HFF-Myc (cell line): ENCODE measurements at regions not wholly inside any gene's neighbourhood (a gene's known extent, or its start where the extent isn't known, plus 50 kb on each side); places are given as distances from the start of the nearest gene placed in this dataset.

Experiments
- DNase-seq: peaks from one replicate; pipeline ENCODE4 v3.0.0-alpha.2; 2011; ENCODE audit warnings: low read depth; ENCODE audit errors: extremely low read depth
- H3K4me3 ChIP-seq: replicated peaks from 2 replicates; pipeline ENCODE4 v1.5.1; 2011; ENCODE audit warnings: low read depth, mild to moderate bottlenecking, control low read depth, low read length
- CTCF ChIP-seq: IDR thresholded peaks from 2 replicates; pipeline ENCODE4 v1.5.1; 2012; ENCODE audit warnings: mild to moderate bottlenecking, low read depth, low read length, control low read depth; ENCODE audit errors: missing control alignments

- TF ChIP-seq CTCF = no peak
- no peak for DNase-seq
- no peak overlapping the region for H3K4me3 ChIP-seq
Observed at GRCh38 chr20:60132827-60133670, 174.8 kb downstream of the CDH26 start.

- H3K4me3 ChIP-seq = no peak overlapping the region
- no peak for DNase-seq
- TF ChIP-seq CTCF = no peak
Observed at GRCh38 chr20:60135276-60135675, 177.1 kb downstream of the CDH26 start.

GRCh38 chr20:60136645-60137401 lies 178.6 kb downstream of the CDH26 start:
- TF ChIP-seq CTCF = no peak
- no peak overlapping the region for H3K4me3 ChIP-seq
- DNase-seq = no peak

GRCh38 chr20:60137657-60138245 lies 179.5 kb downstream of the CDH26 start:
- no peak for DNase-seq
- peak overlapping the region; percentile 30 for H3K4me3 ChIP-seq
- peak; percentile 50 for TF ChIP-seq CTCF

- DNase-seq = no peak
- no peak for TF ChIP-seq CTCF
- peak overlapping the region; percentile 30 for H3K4me3 ChIP-seq
Observed at GRCh38 chr20:60138256-60139220, 180.3 kb downstream of the CDH26 start.

GRCh38 chr20:60139663-60140446 lies 181.6 kb downstream of the CDH26 start:
- H3K4me3 ChIP-seq = no peak overlapping the region
- DNase-seq = no peak

More at GRCh38 chr20:60139663-60140446, 181.6 kb downstream of the CDH26 start:
- no peak for TF ChIP-seq CTCF
